Sciatic nerve (tissue), 2 donors: ENCODE measurements at regions not wholly inside any gene's neighbourhood (a gene's known extent, or its start where the extent isn't known, plus 50 kb on each side); places are given as distances from the start of the nearest gene placed in this dataset.
"Not testable (repeated sequence)": the region's sequence is repeated elsewhere in the genome, so short reads cannot be mapped to it uniquely, and the experiment has no call there.

Experiments used
- ATAC-seq: fragments of 200-7000 bp; cut with Tn5 transposase; one replicate; pipeline ENCODE4 v1.9.1; 2020; ENCODE audit warnings: mild to moderate bottlenecking, moderate library complexity
- DNase-seq: peaks from one replicate; pipeline ENCODE4 v3.0.0-alpha.2; 2020; ENCODE audit warnings: low spot score
- intact Hi-C: fragments of 100-400 bp; cut with DNase I; formaldehyde crosslinking; loops from one replicate; pipeline ENCODE4 v1.14.2; 2022
- donor health status: DM: no; HTN: no; CAD: no.
- donor health status: DM: no; HTN: no; CAD: no.

DNA sequence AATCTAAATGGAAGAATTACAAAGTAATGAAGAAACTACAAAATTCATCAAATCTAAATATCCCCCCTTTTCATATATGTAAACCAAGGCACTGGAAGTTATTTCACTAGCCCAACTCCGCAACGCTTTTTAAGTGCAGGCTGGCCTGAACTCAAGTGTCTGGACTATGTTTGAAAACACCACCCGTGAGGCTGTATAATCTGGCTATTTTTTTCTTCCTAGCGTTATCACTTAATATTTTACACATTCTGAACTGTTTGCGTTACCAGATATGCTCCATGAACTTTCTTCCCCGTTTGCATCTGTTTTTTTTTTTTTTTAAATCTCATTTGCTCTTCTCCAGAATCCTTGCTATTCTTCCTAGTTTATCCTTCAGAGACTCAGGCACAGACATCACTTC lies 619.5 kb upstream of the CBLB start:
- DNase-seq (no peak), ATAC-seq (no peak)
- intact Hi-C loops, result no loop called here

DNA sequence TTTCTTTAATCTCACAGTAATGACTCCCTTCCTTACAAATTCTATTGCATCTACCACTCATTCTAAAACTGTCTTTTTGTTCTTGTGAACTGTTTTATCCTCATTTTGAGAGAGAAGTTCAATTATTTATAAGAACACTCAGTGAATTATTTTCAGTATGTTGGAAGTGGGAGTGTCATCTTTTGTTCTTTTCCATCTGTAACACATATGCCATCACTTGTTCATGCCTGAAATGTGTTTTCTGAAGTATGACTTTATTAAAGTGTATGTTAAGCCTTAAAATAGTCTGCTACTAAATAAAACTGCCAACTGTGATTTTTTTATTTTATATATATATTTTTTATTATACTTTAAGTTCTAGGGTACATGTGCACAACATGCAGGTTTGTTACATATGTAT lies 623.0 kb upstream of the CBLB start:
- DNase-seq (no peak), ATAC-seq (no peak)
- intact Hi-C loops, result loop anchor here (5.0 kb wide), 1 partner anchor 71 kb away; no protein-coding TSS in a partner anchor

DNA sequence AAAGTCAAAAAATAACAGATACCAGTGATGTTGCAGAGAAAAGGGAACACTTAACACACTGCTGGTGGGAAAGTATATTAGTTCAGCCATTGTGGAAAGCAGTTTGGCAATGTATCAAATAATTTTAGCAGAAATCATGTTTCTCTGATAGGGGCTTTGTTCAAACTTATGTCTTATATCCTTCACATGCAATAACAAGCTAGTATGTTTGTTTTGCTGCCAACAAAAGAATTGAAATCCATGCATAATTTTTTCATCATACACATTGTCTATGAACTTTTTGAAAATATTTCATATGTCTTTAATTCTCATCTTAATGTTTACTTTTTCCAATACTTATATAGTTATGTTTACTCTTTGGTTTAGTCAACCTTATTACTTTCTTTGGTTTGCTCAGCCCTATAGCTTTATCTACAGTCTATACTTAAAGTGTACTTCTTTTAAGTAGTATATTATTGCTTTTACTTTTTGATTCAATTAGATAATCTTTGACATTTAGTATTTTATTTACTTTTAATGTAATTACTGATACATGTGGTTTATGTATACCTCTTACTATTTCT lies 639.6 kb upstream of the CBLB start:
- intact Hi-C loops, result no loop called here
- ATAC-seq (no peak), DNase-seq (no peak)

DNA sequence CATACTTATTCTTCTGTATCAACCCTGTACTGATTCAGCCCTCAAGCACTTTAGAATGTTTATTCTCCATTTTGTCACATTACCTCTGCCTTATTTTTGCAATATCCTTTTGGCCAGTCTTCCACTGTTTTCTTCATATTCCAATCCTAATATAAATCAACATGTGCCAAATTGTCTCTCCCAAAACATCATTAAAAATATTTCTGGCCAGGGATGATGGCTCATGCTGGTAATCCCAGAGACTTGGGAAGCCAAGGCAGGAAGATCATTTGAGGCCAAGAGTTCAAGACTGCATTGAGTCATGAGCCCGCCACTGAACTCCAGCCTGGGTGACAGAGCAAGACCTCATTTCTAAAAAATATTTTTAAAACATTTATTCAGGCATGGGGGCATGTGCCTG lies 641.4 kb upstream of the CBLB start:
- DNase-seq (no peak), ATAC-seq (peak; percentile 85)
- intact Hi-C loops, result no loop called here

DNA sequence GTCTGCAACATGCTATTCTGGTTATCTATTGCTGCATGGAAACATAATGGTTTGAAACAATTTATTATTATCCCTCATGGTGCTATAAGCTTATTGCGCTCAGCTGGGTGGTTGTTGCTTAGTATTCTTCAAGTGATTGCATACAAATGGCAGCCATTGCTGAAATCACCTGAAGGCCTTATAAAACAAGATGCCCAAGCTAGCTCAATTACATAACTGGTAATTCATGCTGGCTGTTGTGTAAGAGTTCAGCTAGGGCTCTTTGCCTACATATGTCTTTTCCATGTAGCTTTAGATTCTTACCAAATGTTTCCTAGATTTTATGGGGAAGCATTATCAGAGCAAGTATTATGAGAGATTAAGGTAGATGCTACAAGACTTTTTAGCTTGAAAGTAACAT lies 644.0 kb upstream of the CBLB start:
- intact Hi-C loops, result no loop called here
- no peak for DNase-seq
- ATAC-seq, result no peak

DNA sequence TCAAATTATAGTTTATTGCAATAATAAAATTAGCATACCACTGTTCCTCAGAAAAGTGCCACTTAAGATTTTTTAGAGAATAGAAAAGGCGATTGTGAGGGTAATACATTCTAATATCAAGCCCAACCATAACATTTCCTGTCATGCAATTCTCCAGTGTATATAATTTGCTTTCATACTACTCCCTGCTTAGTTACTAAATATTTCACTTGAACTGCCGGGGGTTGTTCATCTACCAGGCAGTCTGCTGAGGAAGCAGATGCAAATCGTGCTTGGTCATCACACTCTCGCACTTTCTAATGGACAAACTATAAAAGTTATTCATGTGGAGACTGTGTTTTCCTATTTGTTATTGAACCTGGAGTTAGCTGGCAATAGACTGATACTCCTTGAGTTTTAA lies 645.6 kb upstream of the CBLB start:
- DNase-seq (no peak), ATAC-seq (no peak)
- intact Hi-C loops, result no loop called here

DNA sequence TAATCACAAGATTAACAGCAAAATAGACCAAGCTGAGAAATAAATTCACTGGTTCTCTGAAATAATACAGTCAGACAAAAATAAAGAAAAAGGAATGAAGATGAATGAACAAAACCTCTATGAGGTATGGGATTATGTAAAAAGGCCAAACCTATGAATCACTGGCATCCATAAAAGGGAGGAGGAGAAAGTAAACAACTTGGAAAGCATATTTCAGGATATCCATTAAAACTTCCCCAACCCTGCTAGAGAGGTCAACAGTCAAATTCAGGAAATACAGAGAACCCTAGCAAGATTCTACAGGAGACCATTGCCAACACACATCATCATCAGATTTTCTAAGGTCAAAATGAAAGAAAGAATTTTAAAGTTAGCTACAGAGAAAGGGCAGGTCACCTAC lies 649.7 kb upstream of the CBLB start:
- intact Hi-C loops, result no loop called here
- DNase-seq (no peak), ATAC-seq (peak; percentile 49)

DNA sequence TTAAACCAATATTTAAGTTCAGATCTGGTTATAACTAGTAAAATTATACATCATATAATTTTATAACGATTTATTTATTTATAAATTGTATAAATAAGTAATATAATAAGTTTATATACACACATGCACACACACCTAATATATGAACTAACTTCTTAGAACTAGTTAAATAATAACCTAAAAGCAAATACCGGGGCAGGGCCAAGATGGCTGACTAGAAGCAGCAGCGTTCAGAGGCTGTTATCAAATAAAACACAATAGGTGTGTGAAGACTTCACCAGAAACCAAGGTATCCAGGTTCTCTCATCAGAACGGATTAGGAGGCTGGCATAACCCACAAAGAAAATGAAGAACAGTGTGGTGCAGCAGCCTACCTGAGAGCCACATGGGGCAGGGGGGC lies 653.6 kb upstream of the CBLB start:
- no peak for ATAC-seq
- DNase-seq, result no peak
- intact Hi-C loops, result no loop called here

DNA sequence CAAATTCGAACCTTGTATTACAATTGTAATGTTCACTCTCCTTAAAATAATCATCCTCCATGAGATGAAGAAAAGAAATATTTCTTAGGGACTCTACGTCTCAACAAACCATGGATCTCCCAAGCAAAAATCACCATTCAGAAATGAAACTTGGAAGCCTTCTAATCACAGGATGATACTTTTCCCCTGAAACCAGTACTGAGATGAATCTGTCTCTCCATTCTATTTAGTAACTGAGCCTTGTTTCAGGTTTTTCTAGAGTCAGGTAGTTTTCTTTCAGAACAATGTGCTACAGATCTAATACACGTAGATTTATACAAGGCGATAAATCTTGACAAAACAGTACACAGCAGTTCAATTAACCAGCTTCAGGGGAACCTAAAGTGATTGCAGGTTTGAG lies 660.1 kb upstream of the CBLB start:
- no peak for DNase-seq
- ATAC-seq, result no peak
- intact Hi-C loops, result no loop called here

DNA sequence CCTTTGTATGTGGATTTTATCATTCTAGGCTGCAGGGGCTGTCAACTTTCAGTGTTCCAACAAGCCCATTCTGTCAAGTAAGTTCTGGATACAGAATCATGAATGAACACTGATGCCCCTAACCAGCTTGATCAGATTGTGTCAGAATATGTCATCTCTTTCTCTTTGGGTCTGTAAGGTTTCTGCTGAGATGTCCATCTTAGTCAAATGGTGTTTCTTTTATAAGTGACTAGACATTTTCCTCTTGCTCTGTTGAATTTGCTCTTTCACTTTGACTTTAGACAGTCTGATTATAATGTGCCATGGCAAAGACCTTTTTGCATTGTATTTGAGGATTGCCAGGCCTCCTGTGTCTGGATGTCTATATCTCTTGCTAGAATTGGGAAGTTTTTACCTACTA lies 660.9 kb upstream of the CBLB start:
- ATAC-seq (no peak), DNase-seq (no peak)
- intact Hi-C loops, result no loop called here

DNA sequence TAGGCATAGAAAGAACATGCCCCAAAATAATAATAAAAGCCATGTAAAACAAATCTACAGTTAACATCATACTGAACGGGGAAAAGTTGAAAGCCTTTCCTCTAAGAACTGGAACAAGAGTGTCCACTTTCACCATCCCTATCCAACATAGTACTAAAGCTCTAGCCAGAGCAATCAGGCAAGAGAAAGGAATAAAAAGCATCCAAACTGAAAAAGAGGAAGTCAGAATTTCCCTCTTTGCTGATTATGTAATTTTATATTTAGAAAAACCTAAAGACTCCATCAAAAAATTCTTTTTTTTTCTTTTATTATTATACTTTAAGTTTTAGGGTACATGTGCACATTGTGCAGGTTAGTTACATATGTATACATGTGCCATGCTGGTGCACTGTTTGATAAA lies 661.6 kb upstream of the CBLB start:
- ATAC-seq (no peak), DNase-seq (no peak)
- intact Hi-C loops, result no loop called here

DNA sequence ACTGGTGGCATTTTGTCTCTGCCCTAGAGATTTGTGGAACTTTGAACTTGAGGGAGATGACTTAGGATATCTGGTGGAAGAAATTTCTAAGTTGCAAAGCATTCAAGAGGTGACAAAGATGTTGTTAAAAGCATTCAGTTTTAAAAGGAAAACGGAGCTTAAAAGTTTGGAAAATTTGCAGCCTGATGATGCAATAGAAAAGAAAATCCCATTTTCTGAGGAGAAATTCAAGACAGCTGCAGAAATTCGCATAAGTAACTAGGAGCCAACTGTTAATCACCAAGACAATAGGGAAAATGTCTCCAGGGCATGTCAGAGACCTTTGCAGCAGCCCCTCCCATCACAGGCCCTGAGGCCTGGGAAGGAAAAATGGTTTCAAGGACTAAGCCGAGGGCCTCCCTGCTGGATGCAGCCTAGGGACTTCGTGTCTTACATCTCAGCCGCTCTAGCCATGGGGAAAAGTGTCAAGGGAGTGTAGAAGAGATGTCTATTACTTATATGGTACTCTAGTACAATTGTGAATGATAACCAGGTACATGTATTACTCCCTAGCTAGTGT lies 663.0 kb upstream of the CBLB start:
- intact Hi-C loops, ATAC-seq, DNase-seq: not testable (repeated sequence)

DNA sequence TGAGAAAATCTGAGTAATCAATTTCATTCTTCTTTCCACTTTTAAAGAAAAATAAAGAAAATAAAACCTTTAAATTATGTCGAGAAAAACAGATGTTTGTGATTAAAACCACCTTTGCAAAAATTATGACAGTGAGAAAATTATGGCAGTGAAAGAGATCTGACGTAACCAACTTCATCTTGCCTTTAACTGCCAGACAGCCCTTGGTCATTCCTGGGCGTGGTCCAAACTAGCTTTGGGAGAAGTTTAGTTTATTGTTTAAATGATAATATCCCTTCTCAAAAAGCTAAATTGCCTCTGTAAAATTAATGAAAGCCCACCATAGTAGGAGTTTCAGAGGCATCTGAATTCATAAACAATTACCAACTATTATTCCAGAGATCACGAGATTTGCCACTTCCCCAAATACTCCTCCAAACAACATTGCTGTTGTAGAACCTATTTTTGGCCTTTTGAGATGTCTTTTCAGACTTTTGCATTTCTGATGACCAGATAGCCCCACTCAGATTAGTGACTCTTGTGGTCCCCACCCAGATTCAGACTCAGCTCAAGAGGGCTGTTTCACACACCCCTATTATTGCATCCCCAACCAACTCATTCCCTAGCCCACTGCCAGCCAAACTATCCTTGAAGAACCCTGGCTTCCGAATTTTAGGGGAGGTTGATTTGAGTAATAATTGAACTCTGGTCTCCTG lies 664.4 kb upstream of the CBLB start:
- no peak for ATAC-seq
- no peak for DNase-seq
- intact Hi-C loops, result no loop called here

DNA sequence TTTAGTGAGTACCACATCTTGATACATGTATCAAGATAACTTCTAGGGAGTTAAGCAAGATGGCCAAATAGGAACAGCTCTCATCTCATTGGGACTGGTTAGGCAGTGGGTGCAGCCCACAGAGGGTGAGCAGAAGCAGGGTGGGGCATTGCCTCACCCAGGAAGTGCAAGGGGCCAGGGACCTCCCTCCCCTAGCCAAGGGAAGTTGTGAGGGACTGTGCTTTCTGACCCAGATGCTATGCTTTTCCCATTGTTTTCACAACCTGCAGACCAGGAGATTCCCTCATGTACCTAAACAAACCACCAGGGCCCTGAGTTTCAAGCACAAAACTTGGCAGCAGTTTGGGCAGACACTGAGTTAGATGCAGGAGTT lies 665.0 kb upstream of the CBLB start:
- ATAC-seq (no peak), DNase-seq (no peak)
- intact Hi-C loops, result no loop called here

DNA sequence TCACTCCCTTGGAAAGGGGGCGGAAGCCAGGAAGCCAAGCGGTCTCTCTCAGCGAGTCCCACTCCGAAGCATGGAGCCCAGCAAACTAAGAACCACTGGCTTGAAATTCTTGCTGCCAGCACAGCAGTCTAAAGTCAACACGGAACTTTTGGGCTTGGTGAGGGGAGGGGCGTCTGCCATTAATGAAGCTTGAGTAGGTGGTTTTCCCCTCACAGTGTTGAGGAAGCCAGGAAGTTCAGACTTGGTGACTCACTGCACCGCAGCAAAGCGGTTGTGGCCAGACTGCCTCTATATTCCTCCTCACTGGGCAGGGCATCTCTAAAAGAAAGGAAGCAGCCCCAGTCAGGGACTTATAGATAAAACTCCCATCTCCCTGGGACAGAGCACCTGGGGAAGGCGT lies 665.4 kb upstream of the CBLB start:
- intact Hi-C loops, result no loop called here
- ATAC-seq, result no peak
- DNase-seq, result no peak

DNA sequence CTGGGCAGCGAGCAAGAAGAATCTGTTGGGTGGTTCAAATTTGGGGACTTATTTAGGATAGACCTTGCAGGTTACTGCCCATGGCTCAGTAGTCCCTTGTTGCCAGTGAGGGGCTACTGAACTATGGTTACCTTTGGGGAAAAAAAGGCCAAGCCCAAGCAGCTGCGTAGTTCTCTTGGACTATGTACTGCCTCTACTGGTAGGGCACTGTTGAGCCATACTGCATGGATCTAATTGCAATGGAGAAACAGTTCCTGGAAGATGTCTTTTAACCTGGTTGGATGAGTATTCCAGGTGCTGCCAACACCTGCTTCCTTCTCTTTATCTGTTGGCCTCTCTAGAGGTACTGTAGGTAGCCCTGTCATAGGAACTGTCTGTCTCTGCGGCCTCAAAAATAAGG lies 671.9 kb upstream of the CBLB start:
- no peak for DNase-seq
- no peak for ATAC-seq
- intact Hi-C loops, result no loop called here

DNA sequence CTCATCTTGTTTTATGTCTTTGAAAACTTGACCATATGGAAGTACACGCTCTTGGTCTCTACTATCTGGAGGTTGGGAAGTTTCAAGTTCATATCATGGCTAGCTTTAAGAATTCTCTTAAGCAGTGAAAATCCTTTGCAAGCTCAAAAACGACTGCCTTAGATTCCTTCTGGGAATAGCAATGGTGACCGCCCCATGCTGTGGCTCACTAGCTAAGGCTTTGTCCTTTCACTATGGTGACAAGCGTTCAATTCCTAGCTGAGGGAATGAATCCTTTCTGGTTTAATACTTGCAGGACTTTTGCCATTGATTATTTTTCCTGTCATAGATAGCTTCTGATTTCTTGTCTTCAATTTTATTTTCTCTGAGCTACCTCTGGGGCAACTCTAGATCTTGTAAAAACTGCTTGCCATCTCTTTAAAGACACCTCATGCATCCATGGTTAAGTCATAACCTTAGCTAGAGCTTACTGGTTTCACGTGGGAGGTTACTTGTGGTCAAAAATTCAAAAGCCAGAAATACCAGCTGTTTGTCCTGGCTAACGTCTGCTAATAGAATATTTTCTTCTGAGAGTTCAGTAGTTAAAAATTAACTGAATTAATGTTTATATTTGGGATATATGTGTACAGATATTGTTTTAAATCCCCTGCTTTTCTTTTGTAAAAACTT lies 673.4 kb upstream of the CBLB start:
- no peak for ATAC-seq
- no peak for DNase-seq
- intact Hi-C loops, result no loop called here

DNA sequence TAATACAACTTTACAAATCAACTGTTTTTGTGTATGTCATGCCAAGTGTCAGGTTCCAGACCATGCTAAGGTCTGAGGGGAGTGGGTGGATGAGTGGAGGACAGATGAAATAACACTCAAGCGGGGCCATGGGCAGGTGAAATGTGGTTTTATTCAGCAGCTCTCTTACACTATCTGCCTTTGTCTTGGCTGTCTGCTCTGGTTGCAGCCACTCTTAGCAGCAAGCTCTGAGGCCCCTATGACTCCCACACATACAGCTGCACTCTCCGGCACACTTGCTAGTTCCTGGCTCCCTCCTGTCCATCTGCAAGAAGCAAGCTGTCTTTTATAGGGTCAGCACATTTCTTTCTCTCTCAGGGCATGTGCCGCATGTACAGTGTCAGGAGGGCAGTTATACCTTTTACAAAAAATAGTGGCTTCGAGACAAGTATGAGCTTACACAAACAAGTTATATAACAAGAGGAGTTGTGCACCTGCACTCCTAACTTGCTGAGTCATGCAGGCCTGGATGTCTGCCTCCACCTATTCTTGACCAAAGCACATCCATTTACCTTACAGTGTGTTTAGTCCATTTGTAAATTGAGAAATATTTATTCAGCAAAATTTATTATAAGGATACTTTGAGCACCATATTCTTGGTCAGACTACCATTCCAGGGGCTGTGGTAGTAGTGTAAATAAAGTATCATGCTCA lies 683.7 kb upstream of the CBLB start:
- intact Hi-C loops, result no loop called here
- DNase-seq (no peak), ATAC-seq (no peak)

DNA sequence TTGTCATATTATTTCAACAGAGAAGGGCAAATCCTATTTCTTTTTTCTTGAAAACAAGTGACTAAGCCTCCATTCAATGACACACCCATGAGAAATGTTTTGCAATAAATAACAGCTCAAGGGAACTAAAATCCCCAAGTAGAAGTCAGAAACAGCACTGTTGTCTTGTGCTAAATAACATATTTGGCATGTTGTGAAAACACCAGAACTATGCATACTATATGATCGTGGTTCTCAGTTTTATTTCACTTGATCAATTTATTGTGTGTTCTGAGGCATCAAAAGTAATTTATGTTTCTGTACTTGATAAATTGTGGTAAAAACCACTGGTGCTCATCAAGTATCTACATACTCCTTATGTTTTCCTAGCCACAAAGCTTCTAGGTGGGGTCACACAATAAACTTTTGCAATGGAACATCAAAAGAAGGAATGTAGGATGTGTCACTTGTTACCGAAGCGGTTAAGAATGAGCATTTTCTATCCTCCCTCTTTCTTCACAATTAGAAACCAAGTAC lies 691.7 kb upstream of the CBLB start:
- no peak for ATAC-seq
- intact Hi-C loops, result loop anchor here (5.0 kb wide), 1 partner anchor 68 kb away; no protein-coding TSS in a partner anchor
- no peak for DNase-seq

DNA sequence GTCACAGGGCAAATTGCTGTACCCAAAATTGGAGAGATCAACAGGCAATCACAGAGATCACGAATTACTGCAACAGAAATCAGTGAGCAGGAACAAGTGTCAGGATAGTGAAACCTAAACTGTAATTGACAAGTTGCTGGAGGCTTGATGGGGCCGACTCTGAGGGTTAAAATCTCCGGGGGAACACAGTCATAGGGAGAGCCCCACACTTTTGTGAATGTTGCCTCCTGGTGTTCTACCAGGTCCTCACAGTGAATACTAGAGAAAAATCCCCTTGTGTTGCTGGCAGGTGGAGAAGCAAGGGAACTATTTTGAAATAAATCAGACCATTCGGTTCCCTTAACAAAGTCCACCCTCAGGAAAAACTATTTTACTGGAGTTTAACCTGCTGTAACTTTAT lies 697.5 kb upstream of the CBLB start:
- DNase-seq, result no peak
- ATAC-seq, result no peak
- intact Hi-C loops, result no loop called here
